ENCODE measurements at regions not wholly inside any gene's neighbourhood (a gene's known extent, or its start where the extent isn't known, plus 50 kb on each side); places are given as distances from the start of the nearest gene placed in this dataset.
"Not testable (repeated sequence)": the region's sequence is repeated elsewhere in the genome, so short reads cannot be mapped to it uniquely, and the experiment has no call there.

GRCh38 chr15:47095833-47096232, 621.5 kb upstream of the SEMA6D start:
- Mint-ChIP-seq H3K9me3 (peaks cover 5 to 20% of the 10 kb centered on the region in 2 donors), H3K4me3 (no peak overlapping the region), H3K27ac (no peak overlapping the region), H3K4me1 (no peaks in the 10 kb centered on the region), H3K27me3 (no peaks in the 10 kb centered on the region)
- no peak for DNase-seq
- ATAC-seq: no peak

- not testable (repeated sequence) for H3K4me1 Mint-ChIP-seq, H3K27me3 Mint-ChIP-seq, DNase-seq, H3K9me3 Mint-ChIP-seq, H3K27ac Mint-ChIP-seq, ATAC-seq, H3K4me3 Mint-ChIP-seq
Observed at GRCh38 chr15:47098526-47098925, 618.8 kb upstream of the SEMA6D start.

GRCh38 chr15:47099801-47100200, 617.5 kb upstream of the SEMA6D start:
- H3K4me1 Mint-ChIP-seq, H3K4me3 Mint-ChIP-seq, H3K9me3 Mint-ChIP-seq, H3K27me3 Mint-ChIP-seq, ATAC-seq, H3K27ac Mint-ChIP-seq, DNase-seq: not testable (repeated sequence)

- DNase-seq, H3K27me3 Mint-ChIP-seq, H3K27ac Mint-ChIP-seq, H3K4me3 Mint-ChIP-seq, ATAC-seq, H3K4me1 Mint-ChIP-seq: not testable (repeated sequence)
- peaks cover 4 to 15% of the 10 kb centered on the region in 2 donors for H3K9me3 Mint-ChIP-seq
Observed at GRCh38 chr15:47108800-47109199, 608.5 kb upstream of the SEMA6D start.

- H3K4me3 Mint-ChIP-seq: no peak overlapping the region
- H3K9me3 Mint-ChIP-seq: peaks cover 18 to 22% of the 10 kb centered on the region in 2 donors
- H3K27ac Mint-ChIP-seq: no peak overlapping the region
- no peak for DNase-seq
- ATAC-seq: no peak
- no peaks in the 10 kb centered on the region for H3K27me3 Mint-ChIP-seq
- no peaks in the 10 kb centered on the region for H3K4me1 Mint-ChIP-seq
Observed at GRCh38 chr15:47116698-47117097, 600.6 kb upstream of the SEMA6D start.

- no peak for DNase-seq
- Mint-ChIP-seq H3K27me3 (no peaks in the 10 kb centered on the region), H3K4me1 (no peaks in the 10 kb centered on the region), H3K9me3 (peaks cover 15 to 16% of the 10 kb centered on the region in 2 donors), H3K27ac (no peak overlapping the region), H3K4me3 (no peak overlapping the region)
- no peak for ATAC-seq
Observed at GRCh38 chr15:47119349-47119748, 598.0 kb upstream of the SEMA6D start.

GRCh38 chr15:47124430-47125102, 592.7 kb upstream of the SEMA6D start:
- H3K4me3 Mint-ChIP-seq: no peak overlapping the region
- no peak for ATAC-seq
- H3K4me1 Mint-ChIP-seq: no peaks in the 10 kb centered on the region
- no peak overlapping the region for H3K27ac Mint-ChIP-seq
- DNase-seq: no peak
- no peaks in the 10 kb centered on the region for H3K27me3 Mint-ChIP-seq
- H3K9me3 Mint-ChIP-seq: peaks cover 19 to 32% of the 10 kb centered on the region in 2 donors

- DNase-seq (no peak), ATAC-seq (no peak)
- no peaks in the 10 kb centered on the region for H3K4me1 Mint-ChIP-seq
- H3K4me3 Mint-ChIP-seq: no peak overlapping the region
- peaks cover 20 to 27% of the 10 kb centered on the region in 2 donors for H3K9me3 Mint-ChIP-seq
- H3K27ac Mint-ChIP-seq: no peak overlapping the region
- no peaks in the 10 kb centered on the region for H3K27me3 Mint-ChIP-seq
Observed at GRCh38 chr15:47129033-47129432, 588.3 kb upstream of the SEMA6D start.

- H3K27me3 Mint-ChIP-seq, ATAC-seq, H3K27ac Mint-ChIP-seq, H3K4me1 Mint-ChIP-seq, H3K4me3 Mint-ChIP-seq, DNase-seq: not testable (repeated sequence)
- peaks cover 20 to 27% of the 10 kb centered on the region in 2 donors for H3K9me3 Mint-ChIP-seq
Observed at GRCh38 chr15:47131450-47131849, 585.9 kb upstream of the SEMA6D start.

GRCh38 chr15:47135267-47135666, 582.0 kb upstream of the SEMA6D start:
- no peak for DNase-seq
- no peaks in the 10 kb centered on the region for H3K27me3 Mint-ChIP-seq
- no peak overlapping the region for H3K27ac Mint-ChIP-seq
- ATAC-seq: no peak
- peaks cover 9% of the 10 kb centered on the region in 2 donors for H3K9me3 Mint-ChIP-seq
- no peak overlapping the region for H3K4me3 Mint-ChIP-seq
- no peaks in the 10 kb centered on the region for H3K4me1 Mint-ChIP-seq

- DNase-seq (no peak), ATAC-seq (no peak)
- H3K4me1 Mint-ChIP-seq: no peaks in the 10 kb centered on the region
- no peaks in the 10 kb centered on the region for H3K27me3 Mint-ChIP-seq
- no peak overlapping the region for H3K4me3 Mint-ChIP-seq
- no peak overlapping the region for H3K27ac Mint-ChIP-seq
- H3K9me3 Mint-ChIP-seq: no peaks in the 10 kb centered on the region
Observed at GRCh38 chr15:47136236-47136635, 581.1 kb upstream of the SEMA6D start.

- H3K4me3 Mint-ChIP-seq: no peak overlapping the region
- H3K9me3 Mint-ChIP-seq: peaks cover 0 to under 1% of the 10 kb centered on the region in 2 donors
- H3K27me3 Mint-ChIP-seq: no peaks in the 10 kb centered on the region
- DNase-seq (no peak), ATAC-seq (no peak)
- no peaks in the 10 kb centered on the region for H3K4me1 Mint-ChIP-seq
- no peak overlapping the region for H3K27ac Mint-ChIP-seq
Observed at GRCh38 chr15:47139965-47140364, 577.3 kb upstream of the SEMA6D start.

- H3K4me1 Mint-ChIP-seq: no peaks in the 10 kb centered on the region
- H3K9me3 Mint-ChIP-seq: no peaks in the 10 kb centered on the region
- H3K27me3 Mint-ChIP-seq: no peaks in the 10 kb centered on the region
- H3K4me3 Mint-ChIP-seq: no peak overlapping the region
- ATAC-seq (no peak), DNase-seq (no peak)
- no peak overlapping the region for H3K27ac Mint-ChIP-seq
Observed at GRCh38 chr15:47157827-47158226, 559.5 kb upstream of the SEMA6D start.

GRCh38 chr15:47158573-47158972, 558.7 kb upstream of the SEMA6D start:
- no peaks in the 10 kb centered on the region for H3K27me3 Mint-ChIP-seq

GRCh38 chr15:47177177-47177576, 540.1 kb upstream of the SEMA6D start:
- Mint-ChIP-seq H3K27ac (no peak overlapping the region), H3K4me1 (no peaks in the 10 kb centered on the region), H3K4me3 (no peak overlapping the region), H3K9me3 (peaks cover 0 to 8% of the 10 kb centered on the region in 2 donors), H3K27me3 (peaks cover 16% of the 10 kb centered on the region)
- ATAC-seq: no peak
- DNase-seq: no peak

More at GRCh38 chr15:47158573-47158972, 558.7 kb upstream of the SEMA6D start:
- Mint-ChIP-seq H3K9me3 (no peaks in the 10 kb centered on the region), H3K4me1 (no peaks in the 10 kb centered on the region), H3K27ac (no peak overlapping the region), H3K4me3 (no peak overlapping the region)
- DNase-seq: no peak
- ATAC-seq: no peak

- DNase-seq (no peak), ATAC-seq (no peak)
- no peak overlapping the region for H3K4me3 Mint-ChIP-seq
- peaks cover 44% of the 10 kb centered on the region for H3K27me3 Mint-ChIP-seq
- H3K4me1 Mint-ChIP-seq: peaks cover 15% of the 10 kb centered on the region
- peaks cover 0 to 9% of the 10 kb centered on the region in 2 donors for H3K9me3 Mint-ChIP-seq
- no peak overlapping the region for H3K27ac Mint-ChIP-seq
Observed at GRCh38 chr15:47179988-47180387, 537.3 kb upstream of the SEMA6D start.

GRCh38 chr15:47182818-47183217, 534.5 kb upstream of the SEMA6D start:
- H3K4me3 Mint-ChIP-seq: peak overlapping the region in 1 of 2 donors; percentile 11
- no peak for ATAC-seq
- peaks cover 19% of the 10 kb centered on the region for H3K4me1 Mint-ChIP-seq
- no peak for DNase-seq
- no peak overlapping the region for H3K27ac Mint-ChIP-seq
- peaks cover 61% of the 10 kb centered on the region for H3K27me3 Mint-ChIP-seq
- peaks cover 0 to 9% of the 10 kb centered on the region in 2 donors for H3K9me3 Mint-ChIP-seq

Data from stimulated activated naive CD8-positive, alpha-beta T cell treated with anti-CD3 and anti-CD28 coated beads, Interleukin-15, amount 100 ng/mL, for 72 hours (primary cell).